Panc1 (cell line): ENCODE measurements at regions not wholly inside any gene's neighbourhood (a gene's known extent, or its start where the extent isn't known, plus 50 kb on each side); places are given as distances from the start of the nearest gene placed in this dataset.

Experiments
- ATAC-seq: fragments of 200-7000 bp; cut with Tn5 transposase; 2 replicates; pipeline ENCODE4 v1.9.1; 2020; ENCODE audit warnings: mild to moderate bottlenecking, moderate library complexity
- BruUV-seq: library from RNA; stranded (reverse); fragments of 400-500 nt; replicated peaks from 2 replicates; lab custom pipeline; 2021; lab: Mats Ljungman, UMichigan
- CTCF ChIA-PET: fragments of 300-600 bp; sonication (Branson Sonifier 250); formaldehyde crosslinking; loops from one replicate; lab custom pipeline; 2022; ENCODE audit warnings: antibody characterized with exemption; lab: Charles Lee
- POLR2A ChIA-PET: fragments of 300-600 bp; sonication (Branson Sonifier 250); formaldehyde crosslinking; loops from one replicate; lab custom pipeline; 2022; ENCODE audit warnings: antibody characterized with exemption; lab: Charles Lee
- DNase-seq: peaks from one replicate; pipeline ENCODE4 v3.0.0-alpha.2; 2010; ENCODE audit warnings: low read depth, low spot score
- H3K27ac ChIP-seq: 2 replicates; pipeline ENCODE4 v1.5.1; 2011; ENCODE audit warnings: mild to moderate bottlenecking, low read length, inconsistent platforms
- H3K27me3 ChIP-seq: fragments of 200-500 bp; sonication (Bioruptor generic); 2 replicates; pipeline ENCODE4 v1.6.0; 2014; ENCODE audit warnings: low read length, inconsistent platforms; ENCODE audit not compliant: control insufficient read depth, insufficient read depth
- H3K36me3 ChIP-seq: fragments of 200-500 bp; sonication (Bioruptor generic); 2 replicates; pipeline ENCODE4 v1.5.1; 2014; ENCODE audit warnings: inconsistent platforms, mild to moderate bottlenecking, low read length, moderate library complexity; ENCODE audit not compliant: control insufficient read depth, insufficient read depth
- H3K4me1 ChIP-seq: 2 replicates; pipeline ENCODE4 v1.5.1; 2011; ENCODE audit warnings: inconsistent platforms, mild to moderate bottlenecking, low read length, moderate library complexity; ENCODE audit not compliant: control insufficient read depth, insufficient read depth
- H3K4me3 ChIP-seq, 2 experiments: 2 replicates each; pipeline ENCODE4 v1.5.1; 2011 to 2012; ENCODE audit warnings: low read depth in 2 of 2, low read length in 2 of 2, mild to moderate bottlenecking in 2 of 2, inconsistent platforms in 1 of 2, moderate library complexity in 1 of 2
- H3K9me3 ChIP-seq: fragments of 200-500 bp; sonication (Bioruptor generic); 2 replicates; pipeline ENCODE4 v1.5.1; 2014; ENCODE audit warnings: low read depth, mild to moderate bottlenecking, inconsistent platforms, low read length, moderate library complexity; ENCODE audit not compliant: control insufficient read depth, insufficient read depth
- POLR2AphosphoS5 ChIP-seq: IDR thresholded peaks from 2 replicates; pipeline ENCODE4 v1.6.1; 2012; ENCODE audit warnings: mild to moderate bottlenecking, low read depth, low read length, moderate library complexity
- REST ChIP-seq, 2 experiments: IDR thresholded peaks; 2 replicates each; pipeline ENCODE4 v1.6.1; 2011 to 2012; ENCODE audit warnings: low read depth in 2 of 2, control low read depth in 1 of 2, low read length in 1 of 2, mild to moderate bottlenecking in 1 of 2, moderate library complexity in 1 of 2; ENCODE audit not compliant: insufficient read depth in 1 of 2
- SIN3A ChIP-seq: IDR thresholded peaks from 2 replicates; pipeline ENCODE4 v1.6.1; 2012; ENCODE audit warnings: low read depth, mild to moderate bottlenecking, low read length, moderate library complexity, borderline replicate concordance; ENCODE audit not compliant: insufficient read depth
- TCF7L2 ChIP-seq: IDR thresholded peaks from 2 replicates; pipeline ENCODE4 v1.6.1; 2011; ENCODE audit warnings: mild to moderate bottlenecking, low read depth, low read length, inconsistent platforms
- in situ Hi-C: cut with HindIII; loops from 2 replicates; pipeline ENCODE4 v1.10.0; 2016; ENCODE audit warnings: low sequenced_read_pairs, low pct_unique_long_range_greater_than_20kb
- intact Hi-C: fragments of 100-400 bp; cut with micrococcal nuclease; formaldehyde crosslinking; loops from one replicate; pipeline ENCODE4 v1.10.0; 2022; ENCODE audit not compliant: unreplicated experiment
- TF ChIP-seq, protein P1 (sequence below): fragments of 450-650 bp; IDR thresholded peaks from 2 replicates; pipeline ENCODE4 v1.5.1; 2017; ENCODE audit warnings: mild to moderate bottlenecking

DNA sequence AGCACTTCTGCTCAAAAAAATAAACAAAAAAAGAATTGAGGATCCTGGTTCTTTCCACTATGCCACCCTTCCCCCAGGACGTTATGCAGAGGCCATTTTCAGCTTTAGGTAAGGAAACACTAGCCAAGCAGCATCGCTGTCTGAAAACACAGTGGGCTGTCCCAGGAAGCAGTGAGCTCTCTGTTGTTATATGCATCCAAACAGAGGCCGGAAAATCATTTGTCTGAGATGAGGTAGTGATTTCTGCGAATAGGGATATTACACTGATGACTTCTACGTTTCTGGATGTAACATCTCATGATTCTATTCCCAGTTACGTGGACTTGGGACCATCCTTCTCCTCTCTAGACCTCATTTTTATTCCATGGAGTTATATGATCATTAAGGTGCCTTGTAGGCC, 137.2 kb downstream of the OMA1 start:
- no peaks in the 10 kb centered on the region for H3K27me3 ChIP-seq
- H3K4me3 ChIP-seq: no peak overlapping the region
- POLR2A ChIA-PET: no interaction called here
- in situ Hi-C loops (no loop called here), intact Hi-C loops (no loop called here)
- ATAC-seq (peak; percentile 36; the same call in 1 of the 2 replicates), DNase-seq (no peak)
- CTCF ChIA-PET: no interaction called here
- peaks cover 10% of the 10 kb centered on the region for H3K4me1 ChIP-seq
- no peaks in the 10 kb centered on the region for H3K36me3 ChIP-seq
- TF ChIP-seq POLR2AphosphoS5: no peak
- H3K27ac ChIP-seq: peak overlapping the region; percentile 24; the same call in 1 of the 2 replicates
- no peaks in the 10 kb centered on the region for H3K9me3 ChIP-seq
- BruUV-seq: no TSS peak

GRCh38 chr1:58406301-58407071, 140.0 kb downstream of the OMA1 start:
- Histone ChIP-seq H3K27me3 (no peaks in the 10 kb centered on the region), H3K27ac (no peak overlapping the region; the same call in 1 of the 2 replicates), H3K4me3 (no peak overlapping the region), H3K9me3 (no peaks in the 10 kb centered on the region), H3K36me3 (no peaks in the 10 kb centered on the region), H3K4me1 (peaks cover 10% of the 10 kb centered on the region)
- ATAC-seq (no peak), DNase-seq (no peak)
- in situ Hi-C loops: no loop called here
- intact Hi-C loops: no loop called here
- BruUV-seq: no TSS peak
- TF ChIP-seq TCF7L2: no peak
- TF ChIP-seq, protein P1, sequence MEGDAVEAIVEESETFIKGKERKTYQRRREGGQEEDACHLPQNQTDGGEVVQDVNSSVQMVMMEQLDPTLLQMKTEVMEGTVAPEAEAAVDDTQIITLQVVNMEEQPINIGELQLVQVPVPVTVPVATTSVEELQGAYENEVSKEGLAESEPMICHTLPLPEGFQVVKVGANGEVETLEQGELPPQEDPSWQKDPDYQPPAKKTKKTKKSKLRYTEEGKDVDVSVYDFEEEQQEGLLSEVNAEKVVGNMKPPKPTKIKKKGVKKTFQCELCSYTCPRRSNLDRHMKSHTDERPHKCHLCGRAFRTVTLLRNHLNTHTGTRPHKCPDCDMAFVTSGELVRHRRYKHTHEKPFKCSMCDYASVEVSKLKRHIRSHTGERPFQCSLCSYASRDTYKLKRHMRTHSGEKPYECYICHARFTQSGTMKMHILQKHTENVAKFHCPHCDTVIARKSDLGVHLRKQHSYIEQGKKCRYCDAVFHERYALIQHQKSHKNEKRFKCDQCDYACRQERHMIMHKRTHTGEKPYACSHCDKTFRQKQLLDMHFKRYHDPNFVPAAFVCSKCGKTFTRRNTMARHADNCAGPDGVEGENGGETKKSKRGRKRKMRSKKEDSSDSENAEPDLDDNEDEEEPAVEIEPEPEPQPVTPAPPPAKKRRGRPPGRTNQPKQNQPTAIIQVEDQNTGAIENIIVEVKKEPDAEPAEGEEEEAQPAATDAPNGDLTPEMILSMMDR: no peak
- no peak for TF ChIP-seq SIN3A
- no peak for TF ChIP-seq POLR2AphosphoS5
- TF ChIP-seq REST (IDR thresholded peaks at IDR 0.05; ENCODE audit: insufficient read depth in 1 of 2, low read depth in 2 of 2, low read length in 1 of 2): no peak
- ChIA-PET CTCF (no interaction called here), POLR2A (no interaction called here)

DNA sequence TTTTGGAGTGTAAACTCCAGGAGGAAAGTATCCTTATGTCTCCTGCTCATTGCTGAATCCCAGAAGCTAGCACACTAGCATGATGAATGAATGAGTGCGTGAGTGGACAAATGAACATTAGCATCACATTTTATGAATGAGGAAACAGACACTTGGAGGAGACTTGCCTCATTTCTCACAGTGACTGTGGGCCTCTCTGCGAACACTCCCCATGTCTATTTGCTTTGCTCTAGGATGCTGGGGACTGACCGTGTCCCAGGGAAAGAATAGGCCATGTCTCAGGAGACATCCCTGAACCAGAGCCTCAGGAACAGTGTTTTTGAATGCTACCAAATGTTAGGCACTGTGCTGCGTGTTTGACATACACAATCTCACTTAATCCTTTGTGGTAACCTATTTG, 140.9 kb downstream of the OMA1 start:
- H3K27ac ChIP-seq: no peak overlapping the region
- intact Hi-C loops (no loop called here), in situ Hi-C loops (no loop called here)
- ChIA-PET CTCF (no interaction called here), POLR2A (no interaction called here)
- BruUV-seq: no TSS peak
- no peaks in the 10 kb centered on the region for H3K36me3 ChIP-seq
- no peaks in the 10 kb centered on the region for H3K9me3 ChIP-seq
- no peak overlapping the region for H3K4me3 ChIP-seq
- no peaks in the 10 kb centered on the region for H3K27me3 ChIP-seq
- ATAC-seq: no peak
- DNase-seq: no peak
- H3K4me1 ChIP-seq: peaks cover 8% of the 10 kb centered on the region
- TF ChIP-seq POLR2AphosphoS5 (no peak), SIN3A (no peak), REST (IDR thresholded peaks at IDR 0.05; ENCODE audit: insufficient read depth in 1 of 2, low read depth in 2 of 2, low read length in 1 of 2) (no peak), TCF7L2 (no peak)
- TF ChIP-seq, protein P1: no peak
